ENCODE measurements at regions not wholly inside any gene's neighbourhood (a gene's known extent, or its start where the extent isn't known, plus 50 kb on each side); places are given as distances from the start of the nearest gene placed in this dataset.

- Histone ChIP-seq H3K27me3 (ENCODE audit: insufficient read depth, low read length, poor library complexity, severe bottlenecking) (no peaks in the 10 kb centered on the region), H3K9me3 (ENCODE audit: insufficient read depth, low read depth, low read length) (no peaks in the 10 kb centered on the region), H3K4me1 (ENCODE audit: insufficient read depth, low read length, poor library complexity, severe bottlenecking) (no peaks in the 10 kb centered on the region), H3K79me2 (ENCODE audit: insufficient read depth, low read length) (no peaks in the 10 kb centered on the region), H3K9me2 (replicated peaks; ENCODE audit: low read depth, low read length) (no peaks in the 10 kb centered on the region), H2AFZ (ENCODE audit: low read length) (no peak overlapping the region), H3K36me3 (ENCODE audit: insufficient read depth, low read length) (no peaks in the 10 kb centered on the region), H4K20me1 (ENCODE audit: insufficient read depth, low read length, poor library complexity, severe bottlenecking) (no peaks in the 10 kb centered on the region), H3K4me2 (ENCODE audit: low read depth, low read length, poor library complexity, severe bottlenecking) (no peak overlapping the region), H3K9ac (ENCODE audit: low read depth, low read length, poor library complexity, severe bottlenecking) (no peak overlapping the region), H3K4me3 (ENCODE audit: low read length, poor library complexity, severe bottlenecking) (no peak overlapping the region), H3F3A (ENCODE audit: low read depth) (no peaks in the 10 kb centered on the region)
- TF ChIP-seq, protein P1, sequence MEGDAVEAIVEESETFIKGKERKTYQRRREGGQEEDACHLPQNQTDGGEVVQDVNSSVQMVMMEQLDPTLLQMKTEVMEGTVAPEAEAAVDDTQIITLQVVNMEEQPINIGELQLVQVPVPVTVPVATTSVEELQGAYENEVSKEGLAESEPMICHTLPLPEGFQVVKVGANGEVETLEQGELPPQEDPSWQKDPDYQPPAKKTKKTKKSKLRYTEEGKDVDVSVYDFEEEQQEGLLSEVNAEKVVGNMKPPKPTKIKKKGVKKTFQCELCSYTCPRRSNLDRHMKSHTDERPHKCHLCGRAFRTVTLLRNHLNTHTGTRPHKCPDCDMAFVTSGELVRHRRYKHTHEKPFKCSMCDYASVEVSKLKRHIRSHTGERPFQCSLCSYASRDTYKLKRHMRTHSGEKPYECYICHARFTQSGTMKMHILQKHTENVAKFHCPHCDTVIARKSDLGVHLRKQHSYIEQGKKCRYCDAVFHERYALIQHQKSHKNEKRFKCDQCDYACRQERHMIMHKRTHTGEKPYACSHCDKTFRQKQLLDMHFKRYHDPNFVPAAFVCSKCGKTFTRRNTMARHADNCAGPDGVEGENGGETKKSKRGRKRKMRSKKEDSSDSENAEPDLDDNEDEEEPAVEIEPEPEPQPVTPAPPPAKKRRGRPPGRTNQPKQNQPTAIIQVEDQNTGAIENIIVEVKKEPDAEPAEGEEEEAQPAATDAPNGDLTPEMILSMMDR (conservative IDR thresholded peaks at IDR 0.05; ENCODE audit: low read length), result no peak
- no peak for TF ChIP-seq EZH2phosphoT487 (IDR thresholded peaks at IDR 0.05; ENCODE audit: borderline replicate concordance)
Observed at GRCh38 chr7:119900996-119901672, 371.8 kb upstream of the KCND2 start.

DNA sequence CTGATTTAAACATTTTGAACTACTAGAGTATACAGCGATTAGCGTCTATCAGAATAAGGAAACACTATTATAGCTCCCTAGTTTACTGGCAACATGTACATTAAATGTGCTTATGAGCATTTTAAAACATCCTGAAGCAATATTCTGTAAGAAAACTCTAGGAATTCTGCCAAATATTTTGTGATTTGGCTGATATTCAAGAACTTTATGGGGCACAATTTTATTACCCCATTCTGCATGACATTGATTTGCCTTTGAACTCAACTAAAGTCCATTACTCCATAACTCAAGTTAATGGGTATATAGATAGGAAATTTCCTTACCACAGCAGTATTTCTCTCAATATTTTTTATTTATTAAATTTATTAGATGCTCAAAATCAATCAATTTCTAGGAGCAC, 369.9 kb upstream of the KCND2 start:
- Histone ChIP-seq H4K20me1 (ENCODE audit: insufficient read depth, low read length, poor library complexity, severe bottlenecking) (no peaks in the 10 kb centered on the region), H3K4me2 (ENCODE audit: low read depth, low read length, poor library complexity, severe bottlenecking) (no peak overlapping the region), H3K4me3 (ENCODE audit: low read length, poor library complexity, severe bottlenecking) (no peak overlapping the region), H3K9me3 (ENCODE audit: insufficient read depth, low read depth, low read length) (no peaks in the 10 kb centered on the region), H2AFZ (ENCODE audit: low read length) (no peak overlapping the region), H3K4me1 (ENCODE audit: insufficient read depth, low read length, poor library complexity, severe bottlenecking) (no peaks in the 10 kb centered on the region), H3K27me3 (ENCODE audit: insufficient read depth, low read length, poor library complexity, severe bottlenecking) (no peaks in the 10 kb centered on the region), H3K9ac (ENCODE audit: low read depth, low read length, poor library complexity, severe bottlenecking) (no peak overlapping the region), H3K9me2 (replicated peaks; ENCODE audit: low read depth, low read length) (no peaks in the 10 kb centered on the region), H3K36me3 (ENCODE audit: insufficient read depth, low read length) (no peaks in the 10 kb centered on the region), H3K79me2 (ENCODE audit: insufficient read depth, low read length) (no peaks in the 10 kb centered on the region), H3F3A (ENCODE audit: low read depth) (no peaks in the 10 kb centered on the region)
- TF ChIP-seq, protein P1 (conservative IDR thresholded peaks at IDR 0.05; ENCODE audit: low read length), result no peak
- TF ChIP-seq EZH2phosphoT487 (IDR thresholded peaks at IDR 0.05; ENCODE audit: borderline replicate concordance), result no peak

DNA sequence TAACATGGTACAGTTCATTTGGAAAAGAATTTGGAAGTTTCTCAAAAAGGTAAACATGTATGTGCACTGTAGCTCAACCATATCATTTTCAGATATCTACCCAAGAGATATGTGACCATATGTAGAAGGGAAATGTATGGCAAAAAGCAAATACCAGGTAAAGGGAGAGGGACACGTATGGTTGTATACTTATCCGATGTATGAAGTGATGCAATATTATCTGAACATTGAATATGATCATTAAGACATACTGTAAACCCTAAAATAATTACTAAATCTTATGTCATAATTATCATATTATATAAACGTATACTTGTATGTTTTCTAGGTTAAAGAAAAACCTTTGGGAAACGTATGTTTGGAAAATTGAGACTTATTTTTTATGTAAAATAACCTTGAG, 367.5 kb upstream of the KCND2 start:
- TF ChIP-seq EZH2phosphoT487 (IDR thresholded peaks at IDR 0.05; ENCODE audit: borderline replicate concordance), result no peak
- TF ChIP-seq, protein P1 (conservative IDR thresholded peaks at IDR 0.05; ENCODE audit: low read length), result no peak
- H3K9ac ChIP-seq (ENCODE audit: low read depth, low read length, poor library complexity, severe bottlenecking), result no peak overlapping the region
- H3K4me3 ChIP-seq (ENCODE audit: low read length, poor library complexity, severe bottlenecking), result no peak overlapping the region
- no peaks in the 10 kb centered on the region for H3K36me3 ChIP-seq (ENCODE audit: insufficient read depth, low read length)
- no peaks in the 10 kb centered on the region for H3K4me1 ChIP-seq (ENCODE audit: insufficient read depth, low read length, poor library complexity, severe bottlenecking)
- no peak overlapping the region for H2AFZ ChIP-seq (ENCODE audit: low read length)
- no peaks in the 10 kb centered on the region for H4K20me1 ChIP-seq (ENCODE audit: insufficient read depth, low read length, poor library complexity, severe bottlenecking)
- H3K79me2 ChIP-seq (ENCODE audit: insufficient read depth, low read length), result no peaks in the 10 kb centered on the region
- H3K4me2 ChIP-seq (ENCODE audit: low read depth, low read length, poor library complexity, severe bottlenecking), result no peak overlapping the region
- H3K9me2 ChIP-seq (replicated peaks; ENCODE audit: low read depth, low read length), result no peaks in the 10 kb centered on the region
- H3K27me3 ChIP-seq (ENCODE audit: insufficient read depth, low read length, poor library complexity, severe bottlenecking), result no peaks in the 10 kb centered on the region
- no peaks in the 10 kb centered on the region for H3K9me3 ChIP-seq (ENCODE audit: insufficient read depth, low read depth, low read length)
- H3F3A ChIP-seq (ENCODE audit: low read depth), result no peaks in the 10 kb centered on the region

Data from Loucy (cell line).